Caco-2 (cell line): ENCODE measurements at regions not wholly inside any gene's neighbourhood (a gene's known extent, or its start where the extent isn't known, plus 50 kb on each side); places are given as distances from the start of the nearest gene placed in this dataset.

Experiments used
- BruUV-seq: library from RNA; stranded (reverse); fragments of 400-500 nt; replicated peaks from 2 replicates; lab custom pipeline; 2021; lab: Mats Ljungman, UMichigan
- CTCF ChIA-PET: fragments of 300-600 bp; sonication (Branson Sonifier 250); formaldehyde crosslinking; loops from one replicate; lab custom pipeline; 2022; ENCODE audit warnings: antibody characterized with exemption; lab: Charles Lee
- POLR2A ChIA-PET: fragments of 300-600 bp; sonication (Branson Sonifier 250); formaldehyde crosslinking; loops from one replicate; lab custom pipeline; 2022; ENCODE audit warnings: antibody characterized with exemption; lab: Charles Lee
- DNase-seq, 2 experiments: peaks; one replicate each; pipeline versions ENCODE4 v3.0.0 to v3.0.0-alpha.2; 2020 to 2022
- H3K27me3 ChIP-seq: replicated peaks from 2 replicates; pipeline ENCODE4 v1.6.0; 2011; ENCODE audit warnings: low read length; ENCODE audit not compliant: control insufficient read depth, insufficient read depth
- H3K36me3 ChIP-seq: 2 replicates; pipeline ENCODE4 v1.5.1; 2011; ENCODE audit warnings: low read length; ENCODE audit not compliant: control insufficient read depth, insufficient read depth
- H3K4me1 ChIP-seq: fragments of 250-450 bp; sonication (Bioruptor Pico); 2 replicates; pipeline ENCODE4 v1.5.1; 2020; ENCODE audit warnings: mild to moderate bottlenecking
- H3K4me3 ChIP-seq: 2 replicates; pipeline ENCODE4 v1.5.1; 2011; ENCODE audit warnings: low read depth, mild to moderate bottlenecking, control low read depth, low read length
- H3K9me3 ChIP-seq: fragments of 250-450 bp; sonication (Bioruptor Pico); 2 replicates; pipeline ENCODE4 v1.5.1; 2020; ENCODE audit warnings: mild to moderate bottlenecking, moderate library complexity
- H3K27ac Mint-ChIP-seq: one replicate; pipeline ENCODE4 v1.8.0; 2022; ENCODE audit warnings: mixed read lengths; ENCODE audit not compliant: unreplicated experiment
- H3K27me3 Mint-ChIP-seq: one replicate; pipeline ENCODE4 v1.8.0; 2022; ENCODE audit warnings: mixed read lengths; ENCODE audit not compliant: insufficient read depth, unreplicated experiment
- H3K36me3 Mint-ChIP-seq: one replicate; pipeline ENCODE4 v1.8.0; 2022; ENCODE audit warnings: mild to moderate bottlenecking, mixed read lengths; ENCODE audit not compliant: insufficient read depth, unreplicated experiment
- H3K4me1 Mint-ChIP-seq: one replicate; pipeline ENCODE4 v1.8.0; 2022; ENCODE audit warnings: low read depth, mixed read lengths; ENCODE audit not compliant: unreplicated experiment
- H3K4me3 Mint-ChIP-seq: one replicate; pipeline ENCODE4 v1.8.0; 2022; ENCODE audit warnings: mild to moderate bottlenecking, moderate library complexity, mixed read lengths; ENCODE audit not compliant: unreplicated experiment
- H3K9me3 Mint-ChIP-seq: one replicate; pipeline ENCODE4 v1.8.0; 2022; ENCODE audit warnings: mixed read lengths; ENCODE audit not compliant: unreplicated experiment
- intact Hi-C: fragments of 100-400 bp; cut with micrococcal nuclease; formaldehyde crosslinking; loops from one replicate; pipeline ENCODE4 v1.10.0; 2022; ENCODE audit not compliant: unreplicated experiment
- TF ChIP-seq, protein P1 (sequence below), 2 experiments: fragments of 200-600 bp in 1 of 2; IDR thresholded peaks; 1 replicate in 1 of 2; 2 replicates in 1 of 2; pipeline versions ENCODE4 v1.5.1 to v1.8.0; 2011 to 2022; ENCODE audit warnings: antibody characterized with exemption in 1 of 2, control low read depth in 1 of 2, inconsistent platforms in 1 of 2, low read depth in 1 of 2, low read length in 1 of 2, mild to moderate bottlenecking in 1 of 2, moderate library complexity in 1 of 2; ENCODE audit not compliant: insufficient read depth in 1 of 2, severe bottlenecking in 1 of 2, unreplicated experiment in 1 of 2

DNA sequence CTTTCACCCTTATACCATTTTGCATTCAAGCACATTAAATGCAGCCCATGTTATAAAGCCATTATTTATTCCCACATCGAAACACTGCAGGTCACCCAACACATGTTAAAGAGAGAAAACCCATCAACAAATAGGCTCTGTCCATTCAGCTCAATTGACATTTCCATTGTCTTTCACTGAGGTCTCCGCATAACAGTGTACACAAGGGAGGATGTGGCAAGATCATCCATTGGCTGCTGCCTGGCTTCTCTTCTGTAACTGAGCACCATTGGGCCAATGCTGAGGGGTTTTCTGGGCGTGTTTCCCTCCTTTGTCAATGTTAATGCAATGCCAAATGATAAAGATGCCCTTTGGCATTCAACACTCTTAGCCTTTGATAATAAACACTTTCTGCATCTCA lies 278.1 kb upstream of the SP4 start:
- TF ChIP-seq, protein P1, sequence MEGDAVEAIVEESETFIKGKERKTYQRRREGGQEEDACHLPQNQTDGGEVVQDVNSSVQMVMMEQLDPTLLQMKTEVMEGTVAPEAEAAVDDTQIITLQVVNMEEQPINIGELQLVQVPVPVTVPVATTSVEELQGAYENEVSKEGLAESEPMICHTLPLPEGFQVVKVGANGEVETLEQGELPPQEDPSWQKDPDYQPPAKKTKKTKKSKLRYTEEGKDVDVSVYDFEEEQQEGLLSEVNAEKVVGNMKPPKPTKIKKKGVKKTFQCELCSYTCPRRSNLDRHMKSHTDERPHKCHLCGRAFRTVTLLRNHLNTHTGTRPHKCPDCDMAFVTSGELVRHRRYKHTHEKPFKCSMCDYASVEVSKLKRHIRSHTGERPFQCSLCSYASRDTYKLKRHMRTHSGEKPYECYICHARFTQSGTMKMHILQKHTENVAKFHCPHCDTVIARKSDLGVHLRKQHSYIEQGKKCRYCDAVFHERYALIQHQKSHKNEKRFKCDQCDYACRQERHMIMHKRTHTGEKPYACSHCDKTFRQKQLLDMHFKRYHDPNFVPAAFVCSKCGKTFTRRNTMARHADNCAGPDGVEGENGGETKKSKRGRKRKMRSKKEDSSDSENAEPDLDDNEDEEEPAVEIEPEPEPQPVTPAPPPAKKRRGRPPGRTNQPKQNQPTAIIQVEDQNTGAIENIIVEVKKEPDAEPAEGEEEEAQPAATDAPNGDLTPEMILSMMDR (IDR thresholded peaks at IDR 0.05; ENCODE audit: insufficient read depth in 1 of 2, low read depth in 1 of 2, low read length in 1 of 2, severe bottlenecking in 1 of 2, unreplicated experiment in 1 of 2): no peak
- H3K4me1 ChIP-seq: no peaks in the 10 kb centered on the region
- H3K27me3 Mint-ChIP-seq: peaks cover 8% of the 10 kb centered on the region
- no peak overlapping the region for H3K27ac Mint-ChIP-seq
- ChIA-PET POLR2A (no interaction called here), CTCF (no interaction called here)
- no peaks in the 10 kb centered on the region for H3K9me3 ChIP-seq
- H3K4me3 Mint-ChIP-seq: no peak overlapping the region
- no peaks in the 10 kb centered on the region for H3K9me3 Mint-ChIP-seq
- DNase-seq: no peak
- no TSS peak for BruUV-seq
- H3K4me1 Mint-ChIP-seq: no peaks in the 10 kb centered on the region
- intact Hi-C loops: no loop called here
- H3K36me3 Mint-ChIP-seq: no peaks in the 10 kb centered on the region
- H3K27me3 ChIP-seq: no peaks in the 10 kb centered on the region
- H3K36me3 ChIP-seq: no peaks in the 10 kb centered on the region
- H3K4me3 ChIP-seq: no peak overlapping the region

DNA sequence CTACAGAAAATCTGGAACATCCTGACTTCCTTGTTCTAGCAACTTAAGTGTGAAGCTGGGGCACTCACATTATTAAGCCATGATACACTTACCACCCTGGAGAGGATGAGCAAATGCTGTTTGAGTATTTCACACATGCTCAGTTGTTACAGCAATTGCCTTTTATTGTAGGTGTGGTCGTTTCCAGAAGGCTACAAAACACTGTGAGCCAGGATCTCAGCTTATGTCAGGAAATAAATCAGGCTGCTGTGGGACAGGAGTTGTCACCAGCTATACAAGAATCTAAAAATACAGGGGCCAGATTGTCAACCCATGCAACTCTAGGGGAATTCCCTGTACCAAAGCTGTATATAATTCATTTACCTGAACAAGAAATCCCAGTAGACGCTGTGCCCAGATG lies 273.3 kb upstream of the SP4 start:
- ChIA-PET POLR2A (no interaction called here), CTCF (no interaction called here)
- H3K9me3 Mint-ChIP-seq: no peaks in the 10 kb centered on the region
- H3K36me3 ChIP-seq: no peaks in the 10 kb centered on the region
- no peaks in the 10 kb centered on the region for H3K27me3 ChIP-seq
- intact Hi-C loops: no loop called here
- TF ChIP-seq, protein P1 (IDR thresholded peaks at IDR 0.05; ENCODE audit: insufficient read depth in 1 of 2, low read depth in 1 of 2, low read length in 1 of 2, severe bottlenecking in 1 of 2, unreplicated experiment in 1 of 2): no peak
- no TSS peak for BruUV-seq
- H3K36me3 Mint-ChIP-seq: no peaks in the 10 kb centered on the region
- no peaks in the 10 kb centered on the region for H3K4me1 Mint-ChIP-seq
- no peak for DNase-seq
- no peak overlapping the region for H3K4me3 Mint-ChIP-seq
- no peak overlapping the region for H3K4me3 ChIP-seq
- no peak overlapping the region for H3K27ac Mint-ChIP-seq
- no peaks in the 10 kb centered on the region for H3K9me3 ChIP-seq
- peaks cover 6% of the 10 kb centered on the region for H3K27me3 Mint-ChIP-seq
- no peaks in the 10 kb centered on the region for H3K4me1 ChIP-seq

GRCh38 chr7:21159506-21159905 lies 268.4 kb upstream of the SP4 start:
- Mint-ChIP-seq H3K4me3 (no peak overlapping the region), H3K4me1 (no peaks in the 10 kb centered on the region), H3K27ac (no peak overlapping the region), H3K27me3 (no peaks in the 10 kb centered on the region), H3K9me3 (peaks cover 4% of the 10 kb centered on the region), H3K36me3 (no peaks in the 10 kb centered on the region)
- Histone ChIP-seq H3K4me3 (no peak overlapping the region), H3K27me3 (no peaks in the 10 kb centered on the region), H3K4me1 (no peaks in the 10 kb centered on the region), H3K36me3 (no peaks in the 10 kb centered on the region), H3K9me3 (no peaks in the 10 kb centered on the region)
- no peak for DNase-seq
- CTCF ChIA-PET: no interaction called here
- TF ChIP-seq, protein P1 (IDR thresholded peaks at IDR 0.05; ENCODE audit: insufficient read depth in 1 of 2, low read depth in 1 of 2, low read length in 1 of 2, severe bottlenecking in 1 of 2, unreplicated experiment in 1 of 2): no peak
- POLR2A ChIA-PET: no interaction called here
- intact Hi-C loops: no loop called here
- BruUV-seq: no TSS peak
